ENCODE measurements at regions not wholly inside any gene's neighbourhood (a gene's known extent, or its start where the extent isn't known, plus 50 kb on each side); places are given as distances from the start of the nearest gene placed in this dataset.

- ATAC-seq (no peak), FAIRE-seq (no peak), DNase-seq (ENCODE audit: low read depth, low spot score) (no peak)
- no peaks in the 10 kb centered on the region for H3K79me2 ChIP-seq (ENCODE audit: control insufficient read depth, insufficient read depth, low read length)
- H3K27ac ChIP-seq (ENCODE audit: control insufficient read depth, insufficient read depth), result no peak overlapping the region
- CTCF ChIA-PET, result no interaction called here
- 2% methylated on average over 4 of the region's 4 CpGs for WGBS (ENCODE audit: insufficient coverage, insufficient replicate concordance, low lambda C conversion rate, missing lambda C conversion rate)
- H2AFZ ChIP-seq (ENCODE audit: control insufficient read depth, low read depth, low read length), result no peak overlapping the region
- H3K27me3 ChIP-seq (replicated peaks in 1 of 2; ENCODE audit: control insufficient read depth in 2 of 2, insufficient read depth in 2 of 2, low read length in 1 of 2), result no peaks in the 10 kb centered on the region
- no peaks in the 10 kb centered on the region for H4K20me1 ChIP-seq (ENCODE audit: control insufficient read depth, insufficient read depth)
- no peaks in the 10 kb centered on the region for H3K9me3 ChIP-seq (replicated peaks; ENCODE audit: control insufficient read depth, insufficient read depth, low read length)
- intact Hi-C loops (cut with micrococcal nuclease; ENCODE audit: unreplicated experiment), result no loop called here
- POLR2A ChIA-PET, result interaction anchor here (0.6 kb wide), 1 partner anchor 353 kb away, joined by 3 read pairs; no protein-coding TSS in a partner anchor
- in situ Hi-C loops (cut with MboI), result no loop called here
- H3K9ac ChIP-seq (ENCODE audit: control insufficient read depth, insufficient read depth, low read length), result no peak overlapping the region
- SMC1A ChIA-PET (ENCODE audit: uncharacterized antibody, unreplicated experiment), result no interaction called here
- no peak overlapping the region for H3K4me3 ChIP-seq
- H3K4me1 ChIP-seq (ENCODE audit: control insufficient read depth, insufficient read depth, low read length), result no peaks in the 10 kb centered on the region
- no peaks in the 10 kb centered on the region for H3K36me3 ChIP-seq (ENCODE audit: control insufficient read depth in 2 of 2, insufficient read depth in 2 of 2, low read length in 1 of 2)
- RAD21 ChIA-PET (ENCODE audit: unreplicated experiment), result no interaction called here
- TF ChIP-seq RAD51 (IDR thresholded peaks at IDR 0.05) (no peak), MAX (IDR thresholded peaks at IDR 0.05; ENCODE audit: low read depth, low read length) (no peak), PBX3 (IDR thresholded peaks at IDR 0.05; ENCODE audit: insufficient replicate concordance, low read depth, low read length) (no peak), RB1 (IDR thresholded peaks at IDR 0.05; ENCODE audit: borderline replicate concordance) (no peak), SMAD1 (IDR thresholded peaks at IDR 0.05; ENCODE audit: low read depth, partially characterized antibody) (no peak), SMC3 (IDR thresholded peaks at IDR 0.05; ENCODE audit: borderline replicate concordance, low read length) (no peak), PRDM15 (CRISPR knock-in tag; IDR thresholded peaks at IDR 0.05) (no peak), NR2C2 (IDR thresholded peaks at IDR 0.05; ENCODE audit: borderline replicate concordance, control insufficient read depth, insufficient read length, low read depth) (no peak), SIN3A (IDR thresholded peaks at IDR 0.05; ENCODE audit: low read depth, low read length) (no peak)
- BruUV-seq (replicated peaks), result no TSS peak
- H3K4me2 ChIP-seq (ENCODE audit: control insufficient read depth, insufficient read depth), result no peak overlapping the region
Observed at GRCh38 chr16:26197707-26198106, 505.9 kb downstream of the HS3ST4 start.

Data from GM12878 (cell line).